H1 (cell line): ENCODE measurements at regions not wholly inside any gene's neighbourhood (a gene's known extent, or its start where the extent isn't known, plus 50 kb on each side); places are given as distances from the start of the nearest gene placed in this dataset.

Source experiments
- CTCF ChIA-PET: fragments of 300-600 bp; sonication (Branson Sonifier 250); formaldehyde crosslinking; loops from one replicate; lab custom pipeline; 2021; ENCODE audit not compliant: partially characterized antibody; lab: Charles Lee
- POLR2A ChIA-PET: fragments of 300-600 bp; sonication (Branson Sonifier 250); formaldehyde crosslinking; loops from one replicate; lab custom pipeline; 2021; ENCODE audit warnings: inconsistent platforms; ENCODE audit not compliant: partially characterized antibody; lab: Charles Lee
- DNase-seq, 2 experiments: peaks; one replicate each; pipeline versions ENCODE4 v3.0.0 to v3.0.0-alpha.2; 2010 to 2022; ENCODE audit warnings: low spot score in 2 of 2, low read depth in 1 of 2, mixed read lengths in 1 of 2
- FAIRE-seq: peaks from 2 replicates; lab custom pipeline; 2011; peaks lifted over from hg19 to GRCh38; lab: Jason Lieb, UNC
- H2AFZ ChIP-seq: 2 replicates; pipeline ENCODE4 v1.8.1; 2012; ENCODE audit warnings: low read length, inconsistent platforms
- H2AK5ac ChIP-seq: 2 replicates; pipeline ENCODE4 v1.6.1; 2013; ENCODE audit warnings: low read depth, low read length
- H2BK120ac ChIP-seq: replicated peaks from 2 replicates; pipeline ENCODE3; 2013; ENCODE audit warnings: low read depth, low read length, inconsistent platforms
- H2BK12ac ChIP-seq: 2 replicates; pipeline ENCODE4 v1.6.1; 2013; ENCODE audit warnings: low read depth, low read length
- H2BK15ac ChIP-seq: 2 replicates; pipeline ENCODE4 v1.6.1; 2013; ENCODE audit warnings: low read length
- H2BK20ac ChIP-seq: 2 replicates; pipeline ENCODE4 v1.6.1; 2013; ENCODE audit warnings: low read length
- H2BK5ac ChIP-seq: 2 replicates; pipeline ENCODE4 v1.6.1; 2013; ENCODE audit warnings: low read depth, low read length
- H3K14ac ChIP-seq: 2 replicates; pipeline ENCODE4 v1.6.1; 2013; ENCODE audit warnings: inconsistent platforms; ENCODE audit not compliant: insufficient read length
- H3K18ac ChIP-seq: 2 replicates; pipeline ENCODE4 v1.6.1; 2013; ENCODE audit warnings: low read length; ENCODE audit errors: extremely low read depth
- H3K23ac ChIP-seq: 2 replicates; pipeline ENCODE4 v1.6.1; 2013; ENCODE audit warnings: inconsistent platforms; ENCODE audit not compliant: insufficient read length
- H3K23me2 ChIP-seq: 2 replicates; pipeline ENCODE4 v1.6.1; 2013; ENCODE audit warnings: low read depth, low read length
- H3K27ac ChIP-seq: 2 replicates; pipeline ENCODE4 v1.6.1; 2011; ENCODE audit warnings: low read depth, low read length, inconsistent platforms
- H3K27me3 ChIP-seq, 4 experiments: replicated peaks in 1 of 4; 1 replicate in 1 of 4; 2 replicates in 3 of 4; pipeline versions ENCODE4 v1.6.1 to v1.8.1; 2011 to 2013; ENCODE audit warnings: low read length in 3 of 4, mild to moderate bottlenecking in 3 of 4, inconsistent platforms in 2 of 4, mixed read lengths in 2 of 4, moderate library complexity in 1 of 4; ENCODE audit not compliant: control insufficient read depth in 3 of 4, insufficient read depth in 3 of 4; ENCODE audit errors: extremely low read depth in 1 of 4
- H3K36me3 ChIP-seq, 4 experiments: 2 replicates each; pipeline versions ENCODE4 v1.6.1 to v1.8.1; 2011 to 2013; ENCODE audit warnings: mild to moderate bottlenecking in 4 of 4, low read length in 3 of 4, moderate library complexity in 2 of 4, control low read depth in 1 of 4, inconsistent platforms in 1 of 4; ENCODE audit not compliant: insufficient read depth in 4 of 4, control insufficient read depth in 2 of 4
- H3K4ac ChIP-seq: replicated peaks from 2 replicates; pipeline ENCODE3; 2013; ENCODE audit warnings: low read length, low read depth, mixed read lengths, inconsistent platforms; ENCODE audit not compliant: insufficient read length
- H3K4me1 ChIP-seq, 4 experiments: replicated peaks in 1 of 4; 1 replicate in 1 of 4; 2 replicates in 3 of 4; pipeline versions ENCODE4 v1.6.1 to v1.8.1; 2011 to 2013; ENCODE audit warnings: low read length in 3 of 4, inconsistent platforms in 2 of 4, mixed read lengths in 1 of 4; ENCODE audit not compliant: insufficient read depth in 4 of 4, control insufficient read depth in 3 of 4
- H3K4me2 ChIP-seq, 2 experiments: 2 replicates each; pipeline versions ENCODE4 v1.6.1 to v1.8.1; 2011 to 2013; ENCODE audit warnings: low read depth in 2 of 2, low read length in 2 of 2, control low read depth in 1 of 2, inconsistent platforms in 1 of 2, mild to moderate bottlenecking in 1 of 2; ENCODE audit not compliant: insufficient read depth in 1 of 2
- H3K4me3 ChIP-seq, 4 experiments: fragments of 200-600, 300-600 bp in 1 of 4; sonication (generic), shearing (Covaris generic), sonication (Bioruptor Twin) in 1 of 4; 2 replicates each; pipeline versions ENCODE4 v1.5.1 to v1.8.1; 2011 to 2016; ENCODE audit warnings: low read length in 4 of 4, low read depth in 3 of 4, control low read depth in 2 of 4, inconsistent platforms in 2 of 4, mild to moderate bottlenecking in 2 of 4, mixed read lengths in 1 of 4, moderate library complexity in 1 of 4; ENCODE audit not compliant: insufficient read depth in 2 of 4; ENCODE audit errors: extremely low read depth in 1 of 4
- H3K56ac ChIP-seq: replicated peaks from 2 replicates; pipeline ENCODE3; 2013; ENCODE audit warnings: low read depth, mild to moderate bottlenecking, mixed read lengths, low read length, inconsistent platforms; ENCODE audit not compliant: insufficient read length
- H3K79me1 ChIP-seq: 2 replicates; pipeline ENCODE4 v1.6.1; 2013; ENCODE audit warnings: low read depth, low read length, control low read depth
- H3K79me2 ChIP-seq, 2 experiments: 2 replicates each; pipeline versions ENCODE4 v1.6.1 to v1.8.1; 2012 to 2013; ENCODE audit warnings: low read length in 2 of 2, mild to moderate bottlenecking in 2 of 2, inconsistent platforms in 1 of 2; ENCODE audit not compliant: insufficient read depth in 2 of 2, control insufficient read depth in 1 of 2
- H3K9ac ChIP-seq, 4 experiments: replicated peaks in 1 of 4; 1 replicate in 1 of 4; 2 replicates in 3 of 4; pipeline versions ENCODE4 v1.6.1 to v1.8.1; 2011 to 2013; ENCODE audit warnings: low read depth in 3 of 4, low read length in 3 of 4, control low read depth in 2 of 4, mild to moderate bottlenecking in 2 of 4, moderate library complexity in 2 of 4, inconsistent platforms in 1 of 4; ENCODE audit errors: extremely low read depth in 1 of 4
- H3K9me3 ChIP-seq, 2 experiments: 2 replicates each; pipeline versions ENCODE4 v1.6.1 to v1.8.1; 2012 to 2013; ENCODE audit warnings: mild to moderate bottlenecking in 2 of 2, moderate library complexity in 2 of 2, control low read depth in 1 of 2, inconsistent platforms in 1 of 2, low read depth in 1 of 2, low read length in 1 of 2, mixed read lengths in 1 of 2; ENCODE audit not compliant: insufficient read depth in 2 of 2
- H4K20me1 ChIP-seq, 2 experiments: replicated peaks in 1 of 2; 2 replicates each; pipeline versions ENCODE3 to v1.8.1; 2011 to 2013; ENCODE audit warnings: inconsistent platforms in 2 of 2, low read length in 2 of 2, mild to moderate bottlenecking in 1 of 2; ENCODE audit not compliant: insufficient read depth in 2 of 2, control insufficient read depth in 1 of 2
- H4K5ac ChIP-seq: 2 replicates; pipeline ENCODE4 v1.6.1; 2013; ENCODE audit warnings: low read length, low read depth, mixed read lengths, inconsistent platforms; ENCODE audit not compliant: insufficient read length
- H4K8ac ChIP-seq: 2 replicates; pipeline ENCODE4 v1.8.0; 2013; ENCODE audit warnings: mild to moderate bottlenecking, moderate library complexity, low read length, inconsistent platforms; ENCODE audit not compliant: insufficient read depth; ENCODE audit errors: extremely low read depth
- H4K91ac ChIP-seq: replicated peaks from 2 replicates; pipeline ENCODE3; 2013; ENCODE audit warnings: low read length, mixed read lengths, inconsistent platforms; ENCODE audit not compliant: insufficient read length
- CBX5 ChIP-seq: fragments of 300-800, 300-1000 bp; sonication (generic); IDR thresholded peaks from 2 replicates; pipeline ENCODE4 v1.7.1; 2016; ENCODE audit warnings: antibody characterized with exemption, low read length, low read depth
- CBX8 ChIP-seq: fragments of 300-800, 300-1000 bp; sonication (generic); IDR thresholded peaks from 2 replicates; pipeline ENCODE4 v1.7.1; 2016; ENCODE audit warnings: low read depth, low read length, borderline replicate concordance
- CEBPB ChIP-seq: IDR thresholded peaks from 2 replicates; pipeline ENCODE4 v1.6.1; 2012; ENCODE audit warnings: low read depth, low read length
- TCF12 ChIP-seq: IDR thresholded peaks from 2 replicates; pipeline ENCODE4 v1.6.1; 2011; ENCODE audit warnings: low read depth, mild to moderate bottlenecking, low read length
- WGBS, 2 experiments: shearing (Covaris generic) in 1 of 2; methylation state at CpG; one replicate each; pipeline versions ENCODE4 v1.1.6 to v1.1.7; 2013 to 2015; ENCODE audit warnings: low lambda C conversion rate in 2 of 2, mixed read lengths in 2 of 2, inconsistent platforms in 1 of 2, low coverage in 1 of 2, missing lambda C conversion rate in 1 of 2; ENCODE audit not compliant: insufficient replicate concordance in 2 of 2, insufficient coverage in 1 of 2, insufficient read length in 1 of 2; ENCODE audit errors: extremely low coverage in 1 of 2, missing lambda C conversion rate in 1 of 2; 5-methylcytosine and 5-hydroxymethylcytosine counted together

- DNase-seq: no peak
- Histone ChIP-seq H4K5ac (no peak overlapping the region), H3K36me3 (no peaks in the 10 kb centered on the region), H4K8ac (no peak overlapping the region), H2BK15ac (no peak overlapping the region), H2BK20ac (no peak overlapping the region), H3K79me1 (no peaks in the 10 kb centered on the region), H4K20me1 (no peaks in the 10 kb centered on the region), H3K4me2 (no peak overlapping the region), H2BK12ac (no peak overlapping the region), H2AK5ac (no peak overlapping the region), H3K4me3 (no peak overlapping the region), H3K18ac (no peak overlapping the region), H3K23ac (no peak overlapping the region), H2AFZ (no peak overlapping the region), H3K23me2 (no peaks in the 10 kb centered on the region), H3K4ac (no peak overlapping the region), H3K4me1 (peaks cover 0 to 8% (median 0%) of the 10 kb centered on the region in 4 experiments; a peak in 3 of 7 replicates), H3K9ac (no peak overlapping the region), H2BK120ac (no peak overlapping the region), H2BK5ac (0 out of 2 replicates have a peak overlapping the region, but pooled peaks have one; percentile 26), H3K79me2 (no peaks in the 10 kb centered on the region), H3K56ac (no peak overlapping the region), H3K27me3 (no peaks in the 10 kb centered on the region), H4K91ac (no peak overlapping the region), H3K27ac (no peak overlapping the region), H3K9me3 (peaks cover 0 to 7% of the 10 kb centered on the region in 2 experiments; a peak in 1 of 4 replicates), H3K14ac (no peak overlapping the region)
- TF ChIP-seq CBX8: no peak
- TF ChIP-seq CEBPB: no peak
- no peak for TF ChIP-seq TCF12
- TF ChIP-seq CBX5: no peak
- FAIRE-seq: no peak
- CTCF ChIA-PET: interaction anchor here (1.0 to 2.1 kb wide), 2 partner anchors 13 kb away, joined by 3 to 5 read pairs; no protein-coding TSS in a partner anchor
- WGBS, 2 experiments: 86% methylated on average over 3 of the region's 3 CpGs; no CpG with 5 or more reads in 1 of the 2 experiments
- POLR2A ChIA-PET: no interaction called here
Measured at GRCh38 chr10:121369616-121370015, 228.6 kb downstream of the FGFR2 start.
